Spleen (tissue), 7 donors: ENCODE measurements at regions not wholly inside any gene's neighbourhood (a gene's known extent, or its start where the extent isn't known, plus 50 kb on each side); places are given as distances from the start of the nearest gene placed in this dataset.

ENCODE experiments used
- POLR2AphosphoS5 ChIP-seq, 3 donors: sonication (generic); formaldehyde crosslinking; IDR thresholded peaks; one replicate each; pipeline ENCODE4 v1.5.1; 2017; ENCODE audit warnings: antibody characterized with exemption in 3 of 3
- TF ChIP-seq, protein P1 (sequence below), 11 experiments: fragments of 200-600 bp in 7 of 11; fragments of 450-650 bp in 4 of 11; sonication (generic) in 4 of 11; IDR thresholded peaks in 8 of 11; conservative IDR thresholded peaks in 3 of 11; 1 replicate in 7 of 11; 2 replicates in 4 of 11; pipeline versions ENCODE4 v1.4.0 to v1.8.0; 2016 to 2021; ENCODE audit warnings: antibody characterized with exemption in 11 of 11, inconsistent platforms in 4 of 11, mild to moderate bottlenecking in 1 of 11
- donor health status: DM: no; HTN: no; CAD: no; lungs with moderate emphysema.
- donor health status: DM: no; HTN: no; CAD: no.
- donor health status: DM: no; HTN: no; CAD: no.

DNA sequence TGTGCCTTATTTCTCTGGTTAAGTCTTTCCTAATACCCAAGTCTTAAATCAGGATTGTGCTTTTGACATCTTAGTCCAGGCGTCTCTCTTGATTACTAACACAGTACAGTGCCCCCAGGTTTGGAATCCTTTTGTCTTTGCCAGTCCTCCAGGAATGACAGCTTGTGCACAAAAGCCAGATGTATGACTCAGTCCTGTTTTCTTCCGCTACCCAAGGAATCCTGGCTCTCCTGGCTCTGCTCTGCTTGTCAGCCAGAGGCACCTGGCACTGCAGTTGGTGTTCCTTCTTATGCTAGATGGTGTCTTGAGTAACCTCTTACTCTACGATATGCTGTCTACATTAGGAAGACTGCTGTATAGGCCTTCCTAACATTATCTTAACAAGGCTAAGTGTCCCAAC, 728.2 kb upstream of the NECTIN3 start:
- TF ChIP-seq, protein P1, sequence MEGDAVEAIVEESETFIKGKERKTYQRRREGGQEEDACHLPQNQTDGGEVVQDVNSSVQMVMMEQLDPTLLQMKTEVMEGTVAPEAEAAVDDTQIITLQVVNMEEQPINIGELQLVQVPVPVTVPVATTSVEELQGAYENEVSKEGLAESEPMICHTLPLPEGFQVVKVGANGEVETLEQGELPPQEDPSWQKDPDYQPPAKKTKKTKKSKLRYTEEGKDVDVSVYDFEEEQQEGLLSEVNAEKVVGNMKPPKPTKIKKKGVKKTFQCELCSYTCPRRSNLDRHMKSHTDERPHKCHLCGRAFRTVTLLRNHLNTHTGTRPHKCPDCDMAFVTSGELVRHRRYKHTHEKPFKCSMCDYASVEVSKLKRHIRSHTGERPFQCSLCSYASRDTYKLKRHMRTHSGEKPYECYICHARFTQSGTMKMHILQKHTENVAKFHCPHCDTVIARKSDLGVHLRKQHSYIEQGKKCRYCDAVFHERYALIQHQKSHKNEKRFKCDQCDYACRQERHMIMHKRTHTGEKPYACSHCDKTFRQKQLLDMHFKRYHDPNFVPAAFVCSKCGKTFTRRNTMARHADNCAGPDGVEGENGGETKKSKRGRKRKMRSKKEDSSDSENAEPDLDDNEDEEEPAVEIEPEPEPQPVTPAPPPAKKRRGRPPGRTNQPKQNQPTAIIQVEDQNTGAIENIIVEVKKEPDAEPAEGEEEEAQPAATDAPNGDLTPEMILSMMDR (IDR thresholded peaks at IDR 0.05 in 8 of 11, conservative IDR thresholded peaks at IDR 0.05 in 3 of 11) = no peak
- TF ChIP-seq POLR2AphosphoS5 (IDR thresholded peaks at IDR 0.05) = no peak
